ENCODE measurements at regions not wholly inside any gene's neighbourhood (a gene's known extent, or its start where the extent isn't known, plus 50 kb on each side); places are given as distances from the start of the nearest gene placed in this dataset.

GRCh38 chr7:131095346-131095745, 232.3 kb upstream of the MKLN1 start:
- TF ChIP-seq CTCF (IDR thresholded peaks at IDR 0.05) (no peak), EZH2 (IDR thresholded peaks at IDR 0.05; ENCODE audit: borderline replicate concordance, insufficient read depth, low read depth, low read length, poor library complexity, severe bottlenecking) (no peak)

Measured in B cell (primary cell).